IMR-90 (cell line): ENCODE measurements at regions not wholly inside any gene's neighbourhood (a gene's known extent, or its start where the extent isn't known, plus 50 kb on each side); places are given as distances from the start of the nearest gene placed in this dataset.

ENCODE experiments used
- CHD1 ChIP-seq: IDR thresholded peaks from 2 replicates; pipeline ENCODE4 v1.6.1; 2012; ENCODE audit warnings: low read depth, low read length, improper control_type of control experiment
- FOS ChIP-seq: fragments of 150-350 bp; IDR thresholded peaks from 2 replicates; pipeline ENCODE4 v1.6.1; 2016; ENCODE audit warnings: low read depth, low read length
- MAFK ChIP-seq: IDR thresholded peaks from 2 replicates; pipeline ENCODE4 v1.6.1; 2012; ENCODE audit warnings: low read depth, low read length, improper control_type of control experiment
- MAZ ChIP-seq: IDR thresholded peaks from 2 replicates; pipeline ENCODE4 v1.6.1; 2012; ENCODE audit warnings: low read depth, mild to moderate bottlenecking, low read length, improper control_type of control experiment, moderate library complexity, borderline replicate concordance
- POLR2A ChIP-seq: IDR thresholded peaks from 2 replicates; pipeline ENCODE4 v1.6.1; 2012; ENCODE audit warnings: mild to moderate bottlenecking, low read depth, low read length
- RAD21 ChIP-seq: IDR thresholded peaks from 2 replicates; pipeline ENCODE4 v1.6.1; 2012; ENCODE audit warnings: low read length, improper control_type of control experiment
- RCOR1 ChIP-seq: IDR thresholded peaks from 2 replicates; pipeline ENCODE4 v1.6.1; 2012; ENCODE audit warnings: mild to moderate bottlenecking, low read length, improper control_type of control experiment; ENCODE audit not compliant: insufficient replicate concordance
- RFX5 ChIP-seq: IDR thresholded peaks from 2 replicates; pipeline ENCODE4 v1.8.0; 2012; ENCODE audit warnings: low read depth, mild to moderate bottlenecking, low read length, moderate library complexity
- TF ChIP-seq, protein P1 (sequence below): conservative IDR thresholded peaks from 2 replicates; pipeline ENCODE4 v1.5.1; 2012; ENCODE audit warnings: mild to moderate bottlenecking, low read depth, low read length, improper control_type of control experiment

DNA sequence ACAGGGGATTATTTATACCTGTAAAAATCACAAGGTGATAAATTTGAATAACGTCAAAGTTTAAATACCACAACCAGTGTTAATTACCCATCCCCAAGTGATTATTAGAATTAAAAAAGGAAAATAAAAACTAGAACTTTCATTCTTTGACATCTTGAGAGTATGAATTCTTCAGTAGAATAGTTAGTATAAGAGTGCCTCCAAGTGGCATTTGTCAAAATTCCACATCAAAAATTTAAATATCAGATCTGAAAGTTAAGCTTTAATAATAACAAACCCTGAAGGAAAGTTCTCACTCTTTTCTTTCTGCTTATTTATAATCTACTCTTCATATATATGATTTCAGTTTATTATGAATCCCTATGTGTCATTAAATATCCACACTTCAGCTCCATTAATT lies 273.7 kb upstream of the KYNU start:
- TF ChIP-seq POLR2A (no peak), RAD21 (peak; percentile 48), MAFK (no peak), RCOR1 (no peak), CHD1 (no peak), FOS (no peak), RFX5 (no peak), MAZ (no peak)
- TF ChIP-seq, protein P1, sequence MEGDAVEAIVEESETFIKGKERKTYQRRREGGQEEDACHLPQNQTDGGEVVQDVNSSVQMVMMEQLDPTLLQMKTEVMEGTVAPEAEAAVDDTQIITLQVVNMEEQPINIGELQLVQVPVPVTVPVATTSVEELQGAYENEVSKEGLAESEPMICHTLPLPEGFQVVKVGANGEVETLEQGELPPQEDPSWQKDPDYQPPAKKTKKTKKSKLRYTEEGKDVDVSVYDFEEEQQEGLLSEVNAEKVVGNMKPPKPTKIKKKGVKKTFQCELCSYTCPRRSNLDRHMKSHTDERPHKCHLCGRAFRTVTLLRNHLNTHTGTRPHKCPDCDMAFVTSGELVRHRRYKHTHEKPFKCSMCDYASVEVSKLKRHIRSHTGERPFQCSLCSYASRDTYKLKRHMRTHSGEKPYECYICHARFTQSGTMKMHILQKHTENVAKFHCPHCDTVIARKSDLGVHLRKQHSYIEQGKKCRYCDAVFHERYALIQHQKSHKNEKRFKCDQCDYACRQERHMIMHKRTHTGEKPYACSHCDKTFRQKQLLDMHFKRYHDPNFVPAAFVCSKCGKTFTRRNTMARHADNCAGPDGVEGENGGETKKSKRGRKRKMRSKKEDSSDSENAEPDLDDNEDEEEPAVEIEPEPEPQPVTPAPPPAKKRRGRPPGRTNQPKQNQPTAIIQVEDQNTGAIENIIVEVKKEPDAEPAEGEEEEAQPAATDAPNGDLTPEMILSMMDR: peak; percentile 42
